NCI-H2227 (cell line): ENCODE measurements at regions not wholly inside any gene's neighbourhood (a gene's known extent, or its start where the extent isn't known, plus 50 kb on each side); places are given as distances from the start of the nearest gene placed in this dataset.

Source experiments
- DNase-seq: peaks from one replicate; lab custom pipeline; 2025; ENCODE audit not compliant: unreplicated experiment; lab: John Stamatoyannopoulos, UW

- DNase-seq: no peak
Observed at GRCh38 chr2:153028626-153029025, 310.2 kb downstream of the ARL6IP6 start.

DNA sequence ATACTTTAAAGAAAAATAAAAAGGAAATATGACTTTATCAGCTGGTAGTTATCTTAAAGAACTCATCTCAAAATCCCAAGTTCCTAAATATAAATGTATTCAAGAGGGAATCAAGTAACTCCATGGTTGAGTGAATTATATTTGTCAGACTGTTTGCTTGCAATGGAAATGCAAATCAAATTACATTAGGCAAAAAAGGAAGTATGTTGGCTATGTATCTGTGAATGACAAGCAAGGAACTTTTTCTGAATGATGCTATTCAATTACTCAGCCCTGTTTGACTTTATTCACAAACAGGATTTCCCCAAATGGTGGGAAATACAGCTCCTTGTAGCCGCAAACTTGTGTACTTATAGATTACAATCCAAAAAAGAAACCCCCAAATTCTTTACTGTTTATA, 309.1 kb downstream of the ARL6IP6 start:
- DNase-seq: no peak

DNA sequence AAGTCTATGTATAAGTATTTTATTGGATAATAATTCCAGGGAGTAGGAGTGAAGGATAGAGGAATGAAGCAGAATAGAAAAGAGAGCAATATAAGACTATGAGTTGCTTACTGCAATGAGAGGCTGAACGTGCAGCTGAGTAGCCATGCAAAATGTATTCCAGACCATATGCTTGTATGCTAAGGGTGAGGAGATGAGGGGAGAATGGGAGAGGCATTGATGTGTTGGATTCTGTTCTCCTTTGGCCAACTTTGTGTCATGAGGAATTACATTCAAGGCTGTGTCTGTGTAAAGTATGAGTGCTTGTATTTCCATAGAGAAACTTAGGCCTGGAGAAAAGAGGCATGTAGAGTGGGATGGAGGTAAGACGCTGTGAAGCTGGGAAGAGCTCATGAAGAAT, 301.8 kb downstream of the ARL6IP6 start:
- DNase-seq: no peak

- no peak for DNase-seq
Observed at GRCh38 chr2:153005071-153005730, 286.8 kb downstream of the ARL6IP6 start.

DNA sequence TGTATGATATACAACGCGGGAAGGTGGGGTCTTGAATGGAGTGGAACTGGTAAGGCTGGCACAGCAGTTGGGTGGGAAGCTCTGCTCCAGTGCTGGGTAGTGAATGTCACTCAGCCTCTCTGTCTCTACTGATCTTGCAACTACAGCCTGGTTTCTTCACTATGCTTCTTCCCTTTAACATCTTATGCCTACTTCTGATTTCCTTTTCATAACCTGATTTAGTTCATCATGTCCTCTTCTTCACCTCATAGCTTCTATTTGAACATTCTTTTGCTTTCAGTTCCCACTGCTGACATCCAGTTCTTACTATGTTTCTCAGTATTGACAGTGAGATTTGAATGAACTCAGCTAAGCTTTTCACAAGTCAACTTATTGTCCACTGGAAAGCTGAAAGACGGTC, 286.2 kb downstream of the ARL6IP6 start:
- DNase-seq: no peak

DNA sequence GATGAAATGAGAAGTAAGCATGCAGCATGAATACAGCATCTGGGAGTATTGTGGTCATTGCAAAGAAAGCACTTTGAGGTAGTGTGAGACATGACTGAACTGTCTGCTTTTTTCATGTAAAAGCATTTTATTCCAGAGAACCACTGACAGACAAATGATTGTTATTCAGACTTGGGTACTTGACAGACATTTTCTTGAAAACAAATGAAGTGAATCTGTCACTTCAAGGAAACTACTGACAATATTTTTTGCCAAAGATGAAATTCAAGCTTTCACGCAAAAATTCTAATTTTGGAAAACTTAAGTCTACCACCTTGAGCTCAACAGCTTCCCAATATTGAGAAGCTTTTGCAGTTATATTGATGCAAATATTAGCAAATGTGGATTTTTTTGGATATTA, 255.7 kb downstream of the ARL6IP6 start:
- no peak for DNase-seq

- DNase-seq: no peak
Observed at GRCh38 chr2:152971685-152972084, 253.3 kb downstream of the ARL6IP6 start.

DNA sequence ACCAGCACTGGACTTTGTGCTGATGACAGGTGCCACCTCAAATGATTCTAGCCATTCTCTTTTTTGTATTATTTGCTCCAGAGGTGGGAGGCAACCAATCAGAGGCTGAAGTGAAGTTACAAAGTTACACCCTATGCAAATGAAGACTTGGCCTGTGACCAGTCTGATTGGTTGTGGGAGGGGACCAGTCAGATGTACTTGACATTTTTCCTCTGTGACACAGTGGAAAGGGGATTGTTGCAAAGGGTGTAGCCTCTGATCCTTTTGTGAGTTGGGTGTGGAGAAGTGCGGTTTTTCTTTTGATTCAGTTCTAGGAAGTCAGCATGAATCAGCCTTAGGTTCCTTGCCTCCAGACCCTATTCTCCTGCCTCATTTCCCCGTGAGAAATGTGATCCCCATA, 244.0 kb downstream of the ARL6IP6 start:
- DNase-seq: no peak

- no peak for DNase-seq
Observed at GRCh38 chr2:152961351-152961750, 242.9 kb downstream of the ARL6IP6 start.

DNA sequence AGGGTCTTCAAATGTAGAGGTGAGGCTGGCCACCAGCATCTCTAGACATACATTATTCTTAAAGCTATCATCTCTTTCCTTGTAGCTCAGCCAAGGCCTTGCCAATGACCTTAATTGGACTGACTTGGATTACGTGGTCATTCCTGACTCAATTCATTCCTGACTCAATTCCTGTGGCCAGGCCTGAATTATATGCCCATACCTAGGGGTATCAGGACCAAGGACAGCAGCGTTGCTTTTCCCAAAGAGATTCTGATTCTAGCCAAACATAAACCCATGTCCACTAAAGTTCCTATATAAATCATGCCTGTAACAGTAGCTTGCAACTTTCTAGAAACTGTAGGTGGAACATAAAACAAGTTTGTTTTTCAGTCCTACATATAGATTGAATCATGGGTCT, 231.7 kb downstream of the ARL6IP6 start:
- DNase-seq: no peak

- DNase-seq: no peak
Observed at GRCh38 chr2:152944099-152944498, 225.7 kb downstream of the ARL6IP6 start.

DNA sequence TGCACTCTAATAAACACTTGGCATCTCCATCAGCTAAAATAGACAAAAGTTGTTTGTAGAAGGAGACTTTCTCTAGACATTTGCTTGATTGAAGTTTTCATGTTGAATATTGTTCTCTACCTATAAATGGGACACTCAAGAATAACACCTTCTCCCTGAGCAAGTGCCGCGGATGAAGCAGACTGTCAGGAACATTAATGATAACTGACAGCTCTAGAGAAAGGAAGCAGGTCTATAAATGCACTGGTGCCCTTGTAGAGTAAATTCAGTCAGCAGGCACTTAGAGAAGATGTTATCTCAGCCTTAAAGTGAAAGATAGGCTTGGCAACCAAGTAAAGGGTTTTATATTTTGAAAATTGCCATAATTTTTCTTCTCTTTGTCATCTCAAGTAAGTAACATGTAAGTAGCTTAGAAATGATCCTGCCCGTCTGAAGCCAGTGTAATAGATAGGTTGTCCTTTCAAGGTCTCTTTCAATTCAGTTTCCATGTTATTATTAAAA, 224.6 kb downstream of the ARL6IP6 start:
- no peak for DNase-seq

DNA sequence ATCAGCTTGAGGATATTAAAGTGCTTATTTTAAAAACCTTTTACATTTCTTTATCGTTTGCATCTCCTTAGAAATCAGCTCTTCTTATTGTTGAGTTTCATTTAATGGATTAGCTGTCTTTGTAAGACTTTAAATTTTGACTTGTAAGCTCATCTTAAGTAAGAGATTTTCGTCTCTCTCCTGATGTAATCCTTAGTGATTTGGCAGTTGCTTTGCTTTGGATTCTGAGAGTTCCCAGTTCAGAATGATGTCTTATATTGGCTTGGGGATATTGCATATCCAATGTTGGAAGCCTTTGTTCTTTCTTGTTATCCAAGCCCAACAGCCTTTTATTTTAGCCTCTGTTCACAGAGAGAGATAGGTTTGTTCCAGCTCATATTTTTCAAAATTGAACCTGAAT, 212.1 kb downstream of the ARL6IP6 start:
- DNase-seq: no peak

DNA sequence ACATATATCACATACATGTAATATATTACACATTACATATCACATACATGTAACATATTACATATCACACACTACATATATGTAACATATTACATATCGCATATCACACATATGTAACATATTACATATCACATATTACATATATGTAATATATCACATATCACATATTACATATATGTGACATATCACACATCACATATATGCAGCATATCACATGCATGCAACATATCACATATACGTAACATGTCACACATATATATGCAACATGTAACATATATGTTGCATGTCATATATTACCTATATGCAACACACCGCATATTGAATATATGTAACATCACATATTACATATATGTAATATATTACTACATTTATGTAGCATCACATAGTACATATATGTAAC, 211.2 kb downstream of the ARL6IP6 start:
- no peak for DNase-seq

DNA sequence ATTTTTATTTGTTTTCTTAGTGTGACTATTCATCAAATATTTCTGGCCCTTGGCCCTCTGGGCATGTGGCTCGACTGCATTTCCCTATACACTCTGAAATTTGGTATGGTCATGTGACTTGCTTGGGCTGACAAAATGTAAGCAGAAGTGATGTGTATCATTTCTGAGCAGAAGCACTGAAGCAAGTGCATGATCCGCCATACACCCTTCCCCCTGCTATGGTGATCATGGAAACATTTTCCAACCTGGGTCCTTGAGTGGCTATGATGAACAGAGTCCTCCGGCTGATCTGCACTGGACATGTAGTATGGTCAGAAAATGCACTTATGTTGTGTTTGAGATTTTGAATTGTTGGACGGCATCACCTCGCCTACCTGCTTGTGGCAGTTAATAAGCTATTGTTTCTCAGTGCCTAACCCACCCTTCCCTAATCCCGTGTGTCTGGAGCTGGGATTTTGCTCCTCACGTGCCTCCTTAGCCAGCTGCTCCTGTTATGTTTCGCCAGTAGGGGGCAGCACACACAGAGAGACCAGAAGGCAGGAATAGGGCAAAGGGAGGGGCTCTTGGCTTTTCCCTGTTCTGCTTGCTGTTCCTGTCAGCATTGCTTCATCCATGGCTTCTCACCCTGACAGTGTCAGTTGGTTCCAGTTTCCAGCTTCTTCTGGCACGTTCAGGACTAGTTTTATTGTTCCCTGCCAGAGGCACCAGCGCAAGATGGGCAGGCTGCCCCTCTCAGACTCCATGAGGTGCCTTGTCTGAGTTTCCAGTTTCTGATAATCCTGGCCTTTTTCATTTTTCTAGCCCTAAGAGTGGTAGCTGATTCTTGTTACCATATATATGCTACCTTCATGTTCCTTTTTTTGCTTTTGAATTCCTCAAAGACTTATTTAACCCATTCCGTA, 207.4 kb downstream of the ARL6IP6 start:
- peak; percentile 64 for DNase-seq

DNA sequence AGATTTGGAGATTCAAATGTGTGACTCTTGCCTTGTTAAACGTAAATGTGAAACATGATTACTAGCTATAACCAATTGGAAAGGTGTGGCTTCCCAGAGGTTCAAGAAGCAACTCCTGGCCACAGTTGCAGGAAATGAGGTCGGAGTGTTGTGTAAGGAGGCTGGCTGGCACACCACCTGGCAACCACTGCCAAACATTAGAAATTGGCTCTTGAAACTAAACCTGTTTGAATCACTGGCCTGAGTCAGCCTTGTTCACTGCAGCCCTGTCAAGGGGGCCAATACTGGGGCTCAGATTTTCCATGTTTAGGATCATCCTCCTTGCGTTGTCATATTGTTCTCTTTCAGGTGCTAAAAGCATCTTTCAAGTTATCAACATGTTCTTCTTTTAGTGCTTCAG, 206.3 kb downstream of the ARL6IP6 start:
- no peak for DNase-seq

- DNase-seq: no peak
Observed at GRCh38 chr2:152924219-152924618, 205.8 kb downstream of the ARL6IP6 start.

DNA sequence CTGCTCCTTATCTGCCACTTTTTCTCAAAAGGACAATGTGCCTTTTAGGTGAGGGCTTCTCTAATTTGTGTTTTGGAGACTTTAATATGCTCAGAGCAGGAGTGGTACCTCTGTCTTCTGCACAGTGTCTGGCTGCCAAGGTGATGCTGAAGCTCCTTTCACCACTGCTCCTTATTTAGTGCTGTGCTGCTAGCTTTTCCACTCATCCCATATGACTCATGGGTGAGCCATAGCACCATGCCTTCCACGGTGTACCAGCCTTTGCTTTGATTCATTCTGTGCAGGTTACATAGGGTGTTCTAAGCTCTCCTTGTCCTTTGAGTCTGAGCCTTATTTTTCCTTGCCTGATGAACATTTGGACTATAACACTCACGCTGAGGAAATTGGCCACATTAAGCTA, 202.4 kb downstream of the ARL6IP6 start:
- no peak for DNase-seq

GRCh38 chr2:152910970-152911369, 192.6 kb downstream of the ARL6IP6 start:
- no peak for DNase-seq

DNA sequence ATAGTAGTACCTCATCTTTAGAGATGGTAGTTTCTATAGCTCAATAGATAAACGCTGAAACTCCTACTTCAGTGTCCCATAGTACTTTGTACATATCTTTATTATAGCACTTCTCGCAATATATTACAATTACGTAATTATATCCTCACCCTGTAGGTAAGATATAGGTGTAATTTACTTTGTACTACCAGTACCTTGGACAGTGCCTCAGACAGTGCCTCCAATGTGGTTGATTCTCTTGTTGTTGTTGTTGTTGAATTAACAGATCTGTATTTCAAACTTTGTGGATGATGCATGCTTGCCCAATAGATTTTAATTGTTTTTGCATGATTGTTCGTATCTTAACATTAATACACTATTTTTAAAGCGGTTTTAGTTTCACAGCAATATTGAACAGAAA, 188.6 kb downstream of the ARL6IP6 start:
- DNase-seq: no peak

DNA sequence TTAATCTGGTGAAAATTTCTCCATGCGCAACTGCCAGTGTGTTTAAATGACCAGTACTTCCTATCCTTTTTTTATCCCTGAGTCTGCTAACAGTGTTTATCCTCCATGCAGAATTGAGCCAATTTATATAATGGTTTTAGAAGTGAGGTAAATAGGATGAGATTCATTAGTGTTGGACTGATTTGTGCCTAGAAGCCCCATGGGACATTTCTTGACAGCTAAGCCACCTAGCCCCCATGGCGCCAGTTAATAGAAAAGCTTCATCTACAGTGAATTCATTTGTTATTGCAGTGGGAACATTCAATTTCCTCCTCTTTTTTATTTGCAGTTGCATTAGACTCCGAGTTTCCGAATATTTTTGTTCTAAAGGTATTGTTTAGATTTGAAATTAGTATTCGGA, 175.6 kb downstream of the ARL6IP6 start:
- DNase-seq: no peak

DNA sequence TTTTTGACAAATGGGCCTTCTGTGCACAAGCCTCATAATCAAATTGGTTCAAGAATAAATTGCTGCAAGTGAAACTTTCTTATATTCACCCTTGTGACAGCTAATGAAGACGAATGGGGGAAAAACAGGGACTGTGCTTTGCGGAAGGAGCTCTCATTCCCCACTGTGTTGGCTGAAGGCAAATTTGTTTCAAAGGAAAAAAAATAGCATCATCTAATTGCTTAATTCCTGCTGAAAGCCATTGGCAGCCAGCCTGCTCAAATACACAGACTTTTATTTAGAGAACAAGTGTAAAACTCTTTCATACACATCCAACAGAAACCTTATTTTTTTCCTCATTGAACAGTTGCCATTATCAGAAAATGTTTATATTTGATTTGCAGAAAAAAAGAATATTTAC, 172.3 kb downstream of the ARL6IP6 start:
- no peak for DNase-seq
